ENCODE measurements at regions not wholly inside any gene's neighbourhood (a gene's known extent, or its start where the extent isn't known, plus 50 kb on each side); places are given as distances from the start of the nearest gene placed in this dataset.

DNA sequence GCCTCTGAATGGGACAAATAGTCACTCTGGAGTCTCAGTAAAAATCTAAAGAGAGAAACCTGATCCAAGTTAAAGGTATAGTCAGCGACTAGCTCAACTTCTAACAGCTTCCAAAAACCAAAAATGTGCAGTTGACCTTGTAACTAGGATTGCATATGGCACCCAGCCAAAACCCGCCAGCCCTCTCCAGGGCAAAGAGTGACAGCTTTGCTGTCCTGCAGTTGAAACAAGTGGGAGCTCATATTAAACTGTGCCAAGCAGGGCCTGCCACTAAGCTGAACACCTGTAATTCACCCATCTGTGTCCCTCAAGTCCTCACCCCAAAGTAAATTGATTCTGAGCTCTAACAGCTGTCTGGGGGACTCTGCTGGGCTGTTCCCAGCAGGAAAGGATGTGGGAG, 695.3 kb downstream of the MAFB start:
- Mint-ChIP-seq H3K36me3 (peaks cover 1% of the 10 kb centered on the region), H3K9me3 (peaks cover 27% of the 10 kb centered on the region), H3K4me3 (no peak overlapping the region), H3K4me1 (no peaks in the 10 kb centered on the region), H3K27ac (no peak overlapping the region), H3K27me3 (ENCODE audit: low read depth) (no peaks in the 10 kb centered on the region)
- DNase-seq (ENCODE audit: low spot score in 2 of 2, unreplicated experiment in 2 of 2) = no peak
- TF ChIP-seq, protein P1, sequence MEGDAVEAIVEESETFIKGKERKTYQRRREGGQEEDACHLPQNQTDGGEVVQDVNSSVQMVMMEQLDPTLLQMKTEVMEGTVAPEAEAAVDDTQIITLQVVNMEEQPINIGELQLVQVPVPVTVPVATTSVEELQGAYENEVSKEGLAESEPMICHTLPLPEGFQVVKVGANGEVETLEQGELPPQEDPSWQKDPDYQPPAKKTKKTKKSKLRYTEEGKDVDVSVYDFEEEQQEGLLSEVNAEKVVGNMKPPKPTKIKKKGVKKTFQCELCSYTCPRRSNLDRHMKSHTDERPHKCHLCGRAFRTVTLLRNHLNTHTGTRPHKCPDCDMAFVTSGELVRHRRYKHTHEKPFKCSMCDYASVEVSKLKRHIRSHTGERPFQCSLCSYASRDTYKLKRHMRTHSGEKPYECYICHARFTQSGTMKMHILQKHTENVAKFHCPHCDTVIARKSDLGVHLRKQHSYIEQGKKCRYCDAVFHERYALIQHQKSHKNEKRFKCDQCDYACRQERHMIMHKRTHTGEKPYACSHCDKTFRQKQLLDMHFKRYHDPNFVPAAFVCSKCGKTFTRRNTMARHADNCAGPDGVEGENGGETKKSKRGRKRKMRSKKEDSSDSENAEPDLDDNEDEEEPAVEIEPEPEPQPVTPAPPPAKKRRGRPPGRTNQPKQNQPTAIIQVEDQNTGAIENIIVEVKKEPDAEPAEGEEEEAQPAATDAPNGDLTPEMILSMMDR (IDR thresholded peaks at IDR 0.05; ENCODE audit: unreplicated experiment) = no peak

DNA sequence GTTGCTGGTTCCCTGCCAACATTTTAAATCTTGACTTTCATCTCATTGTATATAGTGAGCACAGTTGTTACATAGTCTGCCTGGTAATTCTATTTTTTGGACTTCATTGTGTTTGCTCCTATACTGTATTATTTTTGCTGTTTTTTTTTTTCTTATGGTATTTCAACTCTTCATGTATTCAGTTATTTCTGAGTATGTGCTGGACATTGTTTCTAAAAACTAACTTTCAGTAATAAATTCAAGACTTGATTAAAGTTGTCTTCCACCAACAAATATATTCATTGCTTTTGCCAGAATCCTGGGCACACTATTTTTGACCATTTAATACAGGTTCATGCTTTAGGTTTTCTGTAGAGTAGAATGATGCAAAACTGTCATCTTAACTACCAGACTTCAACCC, 698.3 kb downstream of the MAFB start:
- Mint-ChIP-seq H3K27me3 (ENCODE audit: low read depth) (no peaks in the 10 kb centered on the region), H3K9me3 (peaks cover 17% of the 10 kb centered on the region), H3K4me1 (peaks cover 11% of the 10 kb centered on the region), H3K4me3 (no peak overlapping the region), H3K36me3 (peaks cover 1% of the 10 kb centered on the region), H3K27ac (no peak overlapping the region)
- no peak for DNase-seq (ENCODE audit: low spot score in 2 of 2, unreplicated experiment in 2 of 2)
- TF ChIP-seq, protein P1 (IDR thresholded peaks at IDR 0.05; ENCODE audit: unreplicated experiment) = no peak

- TF ChIP-seq, protein P1 (IDR thresholded peaks at IDR 0.05; ENCODE audit: unreplicated experiment) = no peak
- H3K4me1 Mint-ChIP-seq = peaks cover 11% of the 10 kb centered on the region
- H3K36me3 Mint-ChIP-seq = peaks cover 1% of the 10 kb centered on the region
- no peak overlapping the region for H3K4me3 Mint-ChIP-seq
- H3K27ac Mint-ChIP-seq = no peak overlapping the region
- peaks cover 17% of the 10 kb centered on the region for H3K9me3 Mint-ChIP-seq
- H3K27me3 Mint-ChIP-seq (ENCODE audit: low read depth) = no peaks in the 10 kb centered on the region
- DNase-seq (ENCODE audit: low spot score in 2 of 2, unreplicated experiment in 2 of 2) = no peak
These were observed 700.0 kb downstream of the MAFB start for GRCh38 chr20:39988991-39989390.

DNA sequence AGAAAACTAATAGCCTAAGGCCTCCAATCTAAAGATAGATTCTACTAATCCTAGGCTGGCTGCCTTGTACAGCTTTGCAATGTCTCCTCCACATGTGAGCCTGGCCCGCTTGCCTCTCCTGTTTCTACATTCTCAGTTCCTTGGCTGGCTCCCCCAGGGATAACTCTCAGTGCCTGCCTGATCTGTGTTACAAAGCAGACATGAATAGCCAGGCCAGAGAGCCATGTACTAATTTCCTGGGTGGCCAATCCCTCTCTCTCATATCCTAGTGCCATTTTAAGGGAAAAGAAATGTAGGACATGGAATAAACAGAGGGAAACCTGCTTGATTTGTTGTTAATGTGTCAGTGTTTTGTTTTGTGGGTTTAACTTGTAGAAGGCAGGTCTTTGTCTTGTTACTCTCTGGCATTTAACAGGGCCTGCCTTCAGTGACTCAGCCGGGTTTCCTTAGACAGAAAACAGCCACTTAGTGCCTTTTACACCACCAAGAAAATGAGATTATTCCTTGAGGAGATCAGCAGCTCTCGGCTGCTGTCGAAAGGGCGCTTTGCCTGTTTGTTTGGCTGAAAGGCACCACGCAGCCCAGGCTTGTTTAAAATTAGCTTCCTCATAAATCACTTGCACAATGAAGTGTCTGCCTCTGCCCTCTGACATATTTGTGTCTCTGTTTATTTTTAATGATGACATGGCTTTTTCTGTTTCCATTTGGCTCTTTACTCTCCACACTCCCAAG, 702.7 kb downstream of the MAFB start:
- H3K36me3 Mint-ChIP-seq = peaks cover 1% of the 10 kb centered on the region
- DNase-seq (ENCODE audit: low spot score in 2 of 2, unreplicated experiment in 2 of 2) = no peak
- peaks cover 11% of the 10 kb centered on the region for H3K4me1 Mint-ChIP-seq
- no peaks in the 10 kb centered on the region for H3K27me3 Mint-ChIP-seq (ENCODE audit: low read depth)
- TF ChIP-seq, protein P1 (IDR thresholded peaks at IDR 0.05; ENCODE audit: unreplicated experiment) = no peak
- H3K27ac Mint-ChIP-seq = peak overlapping the region; percentile 84
- no peak overlapping the region for H3K4me3 Mint-ChIP-seq
- peaks cover 17% of the 10 kb centered on the region for H3K9me3 Mint-ChIP-seq

- no peak overlapping the region for H3K4me3 Mint-ChIP-seq
- H3K27ac Mint-ChIP-seq = peak overlapping the region; percentile 28
- DNase-seq (ENCODE audit: low spot score in 2 of 2, unreplicated experiment in 2 of 2) = no peak
- TF ChIP-seq, protein P1 (IDR thresholded peaks at IDR 0.05; ENCODE audit: unreplicated experiment) = no peak
- peaks cover 11% of the 10 kb centered on the region for H3K4me1 Mint-ChIP-seq
- H3K9me3 Mint-ChIP-seq = peaks cover 11% of the 10 kb centered on the region
- H3K36me3 Mint-ChIP-seq = no peaks in the 10 kb centered on the region
- no peaks in the 10 kb centered on the region for H3K27me3 Mint-ChIP-seq (ENCODE audit: low read depth)
These were observed 703.7 kb downstream of the MAFB start for GRCh38 chr20:39985271-39985827.

All from mesothelial cell of epicardium (in vitro differentiated cells).